HG03280 (cell line): ENCODE measurements at regions not wholly inside any gene's neighbourhood (a gene's known extent, or its start where the extent isn't known, plus 50 kb on each side); places are given as distances from the start of the nearest gene placed in this dataset.
"Not testable (repeated sequence)": the region's sequence is repeated elsewhere in the genome, so short reads cannot be mapped to it uniquely, and the experiment has no call there.

Experiments
- ATAC-seq: cut with Tn5 transposase; IDR thresholded peaks from one replicate; pipeline ENCODE4 v1.9.1; 2021; ENCODE audit warnings: mild to moderate bottlenecking, moderate library complexity; ENCODE audit not compliant: unreplicated experiment

GRCh38 chr2:226483745-226484619 lies 315.6 kb downstream of the IRS1 start:
- ATAC-seq, result no peak

- no peak for ATAC-seq
Observed at GRCh38 chr2:226483143-226483542, 316.5 kb downstream of the IRS1 start.

GRCh38 chr2:226478109-226478809 lies 321.4 kb downstream of the IRS1 start:
- ATAC-seq, result no peak

DNA sequence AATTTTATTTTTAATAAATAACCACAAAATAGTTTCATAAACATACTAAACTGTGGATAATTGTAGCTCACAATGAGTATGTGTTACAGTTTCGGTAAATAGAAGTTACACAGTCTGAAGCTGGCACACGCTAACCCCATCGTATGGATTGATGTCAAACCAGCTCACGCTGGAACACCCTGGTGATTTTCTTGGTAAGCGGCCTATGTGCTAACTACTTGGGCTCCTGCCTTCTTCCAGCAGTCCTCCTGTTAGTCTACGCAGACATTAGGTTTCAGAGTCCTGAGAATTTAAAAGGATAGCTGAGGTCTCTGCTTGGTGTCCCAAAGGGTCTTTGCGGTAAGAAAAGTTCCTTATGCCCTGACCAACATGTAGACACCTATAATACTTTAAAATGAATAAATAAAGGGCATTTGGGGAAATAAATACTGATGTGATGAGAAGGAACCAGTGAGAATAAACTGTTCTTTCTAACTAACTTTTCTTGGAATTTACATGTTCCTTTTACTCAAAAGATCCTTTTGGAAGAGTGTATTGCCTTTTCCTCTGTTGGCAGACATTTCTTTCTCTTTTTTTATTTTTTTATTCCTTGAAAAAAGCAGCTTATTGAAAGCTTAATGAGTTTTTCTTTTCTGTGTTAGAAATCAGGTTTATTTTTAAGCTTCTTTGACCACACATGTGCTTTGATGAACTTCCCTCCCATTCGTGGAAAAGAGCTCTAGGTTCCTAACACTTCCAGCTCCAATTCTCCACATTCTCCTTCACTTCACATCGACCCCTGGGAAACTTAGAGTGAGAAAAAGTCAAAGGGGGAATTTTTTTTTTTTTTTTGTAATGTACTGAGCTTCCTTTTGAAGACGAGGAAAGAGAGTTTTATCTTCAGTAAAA lies 322.2 kb downstream of the IRS1 start:
- no peak for ATAC-seq

GRCh38 chr2:226475650-226476049 lies 324.0 kb downstream of the IRS1 start:
- ATAC-seq, result no peak

GRCh38 chr2:226474131-226474530 lies 325.5 kb downstream of the IRS1 start:
- ATAC-seq, result no peak

DNA sequence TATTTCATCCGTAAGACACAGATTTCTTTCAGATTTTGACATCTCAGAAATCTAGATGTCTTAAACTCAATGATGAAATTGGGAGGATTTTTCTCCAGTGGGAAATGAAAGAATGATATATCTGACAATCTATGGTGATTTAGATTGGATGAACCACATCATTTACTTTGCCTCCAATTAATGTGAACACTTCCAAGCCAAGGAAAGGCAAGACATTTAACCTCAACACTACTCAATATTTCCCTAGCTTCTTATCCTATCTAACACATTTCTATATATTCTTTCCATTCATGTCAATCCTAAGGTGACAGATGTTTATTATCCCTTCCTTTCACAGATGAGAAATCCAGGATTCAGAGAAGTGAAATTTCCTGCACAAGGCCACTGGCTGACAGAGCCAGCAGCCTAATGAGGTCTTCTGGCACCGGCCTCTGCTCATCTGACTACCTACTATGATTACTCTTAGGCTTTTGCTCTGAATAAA lies 327.6 kb downstream of the IRS1 start:
- no peak for ATAC-seq

DNA sequence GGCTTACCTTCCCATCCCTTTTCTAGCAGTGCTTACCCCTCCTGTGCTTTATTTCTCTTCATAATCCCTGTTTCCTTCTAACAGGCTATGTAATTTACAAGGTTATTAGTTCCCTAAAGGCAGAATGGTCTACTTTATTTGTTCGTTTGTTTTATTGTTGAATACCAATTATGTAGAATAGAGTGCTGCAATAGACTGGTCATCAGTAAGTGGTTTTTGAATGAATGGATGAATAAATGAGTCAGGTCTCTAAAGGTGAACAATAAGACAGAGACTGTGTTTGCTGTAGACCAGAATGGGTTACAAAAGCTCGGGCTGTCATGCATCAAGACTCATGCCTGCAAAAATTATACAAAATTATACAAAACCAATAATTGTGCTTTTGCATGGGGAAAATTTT lies 332.0 kb downstream of the IRS1 start:
- ATAC-seq, result no peak

- no peak for ATAC-seq
Observed at GRCh38 chr2:226467221-226467620, 332.4 kb downstream of the IRS1 start.

DNA sequence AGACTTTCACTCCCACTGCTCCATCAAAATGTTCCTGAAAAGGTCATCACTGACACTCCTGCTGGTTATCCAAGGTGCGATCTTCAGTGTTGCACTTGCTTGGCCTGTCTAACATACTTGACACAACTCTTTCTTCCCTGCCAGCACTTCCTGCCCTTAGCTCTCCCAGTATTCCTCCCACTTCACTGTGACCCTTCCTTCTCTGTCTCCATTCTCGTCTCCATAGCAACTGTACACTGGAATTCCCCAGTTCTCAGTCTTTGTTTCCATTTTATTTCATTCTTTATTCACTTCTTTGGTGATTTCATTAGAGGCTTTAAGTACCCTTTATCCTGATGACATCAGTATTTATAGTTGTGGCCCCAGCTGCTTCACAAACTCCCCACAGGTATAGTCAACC lies 333.0 kb downstream of the IRS1 start:
- no peak for ATAC-seq

DNA sequence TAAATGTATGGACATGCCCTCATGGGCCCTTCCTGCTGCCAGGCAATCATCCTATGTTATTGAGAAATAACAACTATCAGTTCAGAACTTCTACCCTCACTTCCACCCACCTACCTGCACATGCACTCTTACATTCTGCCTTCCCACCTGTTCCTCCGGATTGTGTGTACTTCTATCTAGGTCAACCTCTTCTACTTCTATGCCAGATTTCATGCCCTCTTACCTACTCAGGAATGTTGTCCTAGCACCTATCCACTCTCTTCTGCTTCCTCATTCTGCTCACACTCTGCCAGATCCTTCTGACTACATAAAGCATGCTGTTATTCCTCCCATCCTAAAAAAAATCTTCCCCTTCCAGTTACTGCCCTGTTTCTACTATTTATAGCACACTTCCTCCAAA lies 333.5 kb downstream of the IRS1 start:
- ATAC-seq, result no peak

DNA sequence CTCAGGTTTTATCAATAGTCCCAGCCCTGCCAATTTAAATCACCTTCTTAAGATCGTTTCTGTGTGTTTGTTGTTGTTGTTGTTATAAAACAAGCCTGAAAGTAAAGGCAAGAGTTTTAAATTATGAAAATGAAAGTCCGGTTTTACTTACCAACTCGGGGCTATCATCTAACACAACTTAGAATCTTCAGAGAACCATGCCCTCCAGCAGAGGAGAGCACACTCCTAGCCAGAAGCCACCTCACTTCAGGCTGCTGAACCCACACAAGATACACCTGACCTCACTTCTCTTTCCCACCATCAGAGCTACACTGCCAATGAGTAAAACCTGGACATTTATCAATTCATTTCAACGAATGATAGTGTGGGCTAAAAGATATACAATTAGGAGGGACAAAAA lies 335.2 kb downstream of the IRS1 start:
- no peak for ATAC-seq

DNA sequence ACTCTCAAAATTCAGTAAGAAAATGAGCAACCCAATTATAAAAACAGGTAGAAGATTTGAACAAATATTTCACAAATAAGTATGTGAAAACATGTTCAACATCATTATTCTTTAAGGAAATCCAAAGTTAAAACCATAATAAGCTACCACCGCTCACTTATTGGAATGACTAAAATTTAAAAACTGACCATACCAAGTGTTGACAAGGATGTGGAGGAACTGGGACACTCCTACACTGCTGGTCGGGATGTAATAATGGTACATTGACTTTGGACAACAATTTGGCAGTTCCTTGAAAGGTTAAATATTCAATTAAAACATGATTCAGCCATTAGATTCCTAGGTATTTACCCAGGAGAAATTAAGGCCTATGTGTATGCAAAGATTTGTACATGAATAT lies 336.5 kb downstream of the IRS1 start:
- no peak for ATAC-seq

GRCh38 chr2:226461981-226462380 lies 337.6 kb downstream of the IRS1 start:
- no peak for ATAC-seq

DNA sequence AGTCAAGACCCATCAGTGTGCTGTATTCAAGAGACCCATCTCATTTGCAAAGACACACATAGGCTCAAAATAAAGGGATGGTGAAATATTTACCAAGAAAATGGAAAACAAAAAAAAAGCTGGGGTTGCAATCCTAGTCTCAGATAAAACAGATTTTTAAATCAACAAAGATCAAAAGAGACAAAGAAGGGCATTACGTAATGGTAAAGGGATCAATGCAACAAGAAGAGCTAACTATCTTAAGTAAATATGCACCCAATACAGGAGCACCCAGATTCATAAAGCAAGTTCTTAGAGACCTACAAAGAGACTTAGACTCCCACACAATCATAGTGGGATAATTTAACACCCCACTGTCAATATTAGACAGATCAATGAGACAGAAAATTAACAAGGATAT lies 343.5 kb downstream of the IRS1 start:
- not testable (repeated sequence) for ATAC-seq

DNA sequence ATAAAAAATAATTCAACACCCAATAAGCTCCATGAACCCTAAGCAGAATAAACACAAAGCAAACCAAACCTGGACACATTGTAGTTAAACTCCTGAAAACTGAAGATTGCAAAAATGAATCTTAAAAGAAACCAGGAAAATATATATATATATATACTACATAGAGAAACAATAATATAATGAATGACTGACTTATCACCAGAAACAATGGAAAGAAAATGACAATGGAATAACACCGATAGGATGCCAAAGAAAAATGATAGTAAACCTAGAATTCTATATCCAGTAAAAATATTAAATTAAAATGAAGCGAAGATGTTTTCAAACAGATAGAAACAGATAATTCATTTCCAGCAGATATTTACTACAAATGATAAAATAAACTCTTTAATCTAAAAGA lies 346.9 kb downstream of the IRS1 start:
- ATAC-seq, result no peak

- ATAC-seq, result no peak
Observed at GRCh38 chr2:226451486-226451885, 348.1 kb downstream of the IRS1 start.

DNA sequence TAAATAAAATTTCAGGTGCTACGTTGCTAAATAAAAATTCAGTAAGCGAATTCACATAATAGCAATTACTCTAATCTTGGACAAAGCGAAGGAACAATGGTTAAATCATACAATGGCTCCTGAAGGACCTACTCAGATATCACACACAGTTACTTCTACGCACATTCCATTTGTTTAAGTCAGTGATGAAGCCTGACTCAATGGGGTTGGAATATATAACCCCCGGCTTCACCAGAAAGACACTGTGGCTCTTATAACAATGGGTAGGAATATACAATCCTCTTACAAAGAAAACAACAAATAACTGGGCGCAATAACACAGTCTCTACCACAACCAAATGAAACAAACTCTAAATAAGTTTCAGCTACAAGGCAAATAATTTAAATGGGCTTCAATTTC lies 349.5 kb downstream of the IRS1 start:
- no peak for ATAC-seq

DNA sequence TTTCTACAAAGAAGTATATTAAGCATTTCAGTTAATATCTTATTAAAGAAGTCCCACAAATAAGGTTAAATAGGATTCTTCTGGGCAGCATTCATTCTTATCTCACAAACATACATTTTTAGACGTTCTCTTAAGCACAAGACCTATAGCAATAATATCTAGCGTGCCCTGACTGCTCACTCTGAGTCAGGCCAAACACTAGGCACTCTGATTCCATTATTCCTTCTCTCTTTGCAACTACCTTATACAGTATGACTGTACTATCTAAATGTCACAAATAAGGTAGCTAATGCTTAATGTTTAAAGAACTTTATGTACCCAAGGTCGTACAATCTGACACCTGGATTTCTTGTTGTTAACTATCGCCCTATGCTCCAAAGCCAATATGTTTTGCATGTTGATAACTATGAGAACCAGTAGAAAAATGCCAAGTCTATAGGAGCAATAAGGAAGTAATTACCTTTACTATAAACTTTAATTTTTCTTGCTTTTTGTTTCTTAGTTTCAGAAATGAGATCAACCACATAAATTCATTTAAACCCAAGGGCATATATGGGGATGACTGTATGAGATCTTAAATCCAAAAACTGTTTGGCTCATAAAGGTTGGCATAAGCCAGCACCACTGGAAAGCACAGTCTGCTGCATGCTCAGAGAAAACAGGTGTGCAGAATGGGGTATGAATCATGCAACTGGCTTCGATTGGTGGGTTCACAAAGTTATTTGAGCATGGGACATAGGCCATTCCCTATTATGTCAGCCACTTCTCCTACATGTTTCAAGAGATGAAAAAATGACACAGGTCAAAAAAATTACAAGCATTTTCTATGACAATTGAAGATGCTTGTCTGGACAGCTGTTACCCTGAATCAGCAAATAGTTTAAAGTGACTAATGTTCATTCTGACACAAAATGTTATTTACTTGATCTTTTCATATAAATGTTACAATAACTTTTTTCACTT lies 352.0 kb downstream of the IRS1 start:
- ATAC-seq, result no peak

DNA sequence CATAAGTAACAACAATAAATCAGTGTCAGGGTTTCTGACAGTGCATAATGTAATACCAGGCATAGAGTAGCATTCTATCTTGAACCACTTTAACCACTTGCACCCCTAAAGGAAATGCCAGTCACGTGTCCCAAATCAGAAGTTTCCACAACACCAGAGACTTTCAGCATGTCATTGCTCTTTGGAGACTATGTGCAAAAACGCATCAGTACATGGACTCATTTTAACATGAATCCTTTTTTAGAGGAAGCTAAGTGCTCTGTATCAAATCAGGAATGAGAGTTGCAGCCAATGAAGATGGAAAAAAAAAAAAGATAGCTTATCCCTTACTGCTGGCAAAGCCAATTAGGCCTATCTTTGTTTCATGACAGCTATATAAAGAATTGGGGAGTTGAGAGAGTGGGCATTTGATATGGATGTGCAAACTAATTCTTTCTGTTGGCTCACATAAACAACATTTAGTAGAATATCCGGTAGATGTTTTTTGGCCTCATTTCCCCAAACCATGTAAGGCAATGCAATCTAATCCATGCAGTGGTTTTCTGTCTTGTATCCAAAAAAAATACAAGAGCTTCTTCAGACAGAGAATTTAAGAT lies 353.1 kb downstream of the IRS1 start:
- ATAC-seq, result no peak
